IPS-18a (cell line): ENCODE measurements at regions not wholly inside any gene's neighbourhood (a gene's known extent, or its start where the extent isn't known, plus 50 kb on each side); places are given as distances from the start of the nearest gene placed in this dataset.

Experiments
- H3K27ac ChIP-seq: one replicate; pipeline ENCODE4 v1.5.1; 2013; ENCODE audit warnings: low read length
- H3K27me3 ChIP-seq: one replicate; pipeline ENCODE4 v1.6.1; 2013; ENCODE audit warnings: mild to moderate bottlenecking, low read length; ENCODE audit not compliant: control insufficient read depth, insufficient read depth
- H3K36me3 ChIP-seq: one replicate; pipeline ENCODE4 v1.6.1; 2013; ENCODE audit warnings: low read depth, low read length; ENCODE audit not compliant: control insufficient read depth
- H3K4me1 ChIP-seq: one replicate; pipeline ENCODE4 v1.6.1; 2013; ENCODE audit warnings: low read depth, low read length; ENCODE audit not compliant: control insufficient read depth
- H3K4me3 ChIP-seq: one replicate; pipeline ENCODE4 v1.5.1; 2013; ENCODE audit warnings: low read length
- H3K9ac ChIP-seq: one replicate; pipeline ENCODE4 v1.6.1; 2013; ENCODE audit warnings: mild to moderate bottlenecking, low read length, moderate library complexity
- H3K9me3 ChIP-seq: one replicate; pipeline ENCODE4 v1.6.1; 2013; ENCODE audit warnings: low read depth, low read length; ENCODE audit not compliant: control insufficient read depth

DNA sequence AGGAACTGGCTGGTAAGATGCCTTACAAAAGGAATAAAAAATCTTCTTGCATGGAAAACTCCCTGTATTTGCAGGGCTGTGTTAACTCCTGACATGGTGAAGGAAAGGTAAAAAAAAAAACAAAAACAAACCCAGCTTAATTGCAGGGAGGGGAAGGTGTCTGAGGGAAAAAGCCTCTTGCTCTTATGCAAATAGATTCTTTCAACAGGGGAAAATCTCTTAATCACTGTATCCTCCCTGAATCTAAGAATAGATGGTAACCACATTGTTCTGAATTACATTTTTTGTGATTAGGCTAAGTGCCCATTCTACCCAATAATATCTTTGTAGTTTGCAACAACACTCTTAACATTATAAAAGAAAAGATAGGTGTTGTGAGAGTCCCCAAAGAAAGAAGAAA is 172.6 kb downstream of the RBM46 start:
- no peak overlapping the region for H3K27ac ChIP-seq
- H3K27me3 ChIP-seq: no peaks in the 10 kb centered on the region
- H3K4me3 ChIP-seq: no peak overlapping the region
- peaks cover 10% of the 10 kb centered on the region for H3K9me3 ChIP-seq
- no peaks in the 10 kb centered on the region for H3K36me3 ChIP-seq
- H3K9ac ChIP-seq: no peak overlapping the region
- peaks cover 16% of the 10 kb centered on the region for H3K4me1 ChIP-seq

- peaks cover 16% of the 10 kb centered on the region for H3K4me1 ChIP-seq
- H3K9me3 ChIP-seq: peaks cover 9% of the 10 kb centered on the region
- H3K4me3 ChIP-seq: no peak overlapping the region
Observed at GRCh38 chr4:154954117-154954516, 173.0 kb downstream of the RBM46 start.

DNA sequence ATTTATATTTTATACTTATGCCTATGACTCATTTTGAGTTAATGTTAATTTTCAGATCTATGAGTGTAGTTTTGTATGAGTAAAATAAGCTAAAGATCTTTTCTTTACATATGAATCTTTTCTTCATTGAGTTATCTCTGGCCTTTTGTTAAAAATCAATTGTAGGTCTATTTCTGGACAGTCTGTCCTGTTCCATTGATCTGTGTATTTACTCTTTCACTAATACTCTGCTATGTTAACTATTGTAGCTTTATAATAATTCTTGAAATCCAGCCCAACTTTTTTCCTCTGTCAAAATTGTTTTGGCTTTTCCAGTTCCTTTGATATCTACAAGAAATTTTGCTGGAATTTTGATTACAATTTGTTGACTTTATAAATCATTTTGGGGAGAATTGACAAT is 177.0 kb downstream of the RBM46 start:
- peaks cover 16% of the 10 kb centered on the region for H3K4me1 ChIP-seq
- no peaks in the 10 kb centered on the region for H3K36me3 ChIP-seq
- no peak overlapping the region for H3K27ac ChIP-seq
- no peak overlapping the region for H3K4me3 ChIP-seq
- no peaks in the 10 kb centered on the region for H3K9me3 ChIP-seq
- no peaks in the 10 kb centered on the region for H3K27me3 ChIP-seq
- H3K9ac ChIP-seq: no peak overlapping the region

More at GRCh38 chr4:154954117-154954516, 173.0 kb downstream of the RBM46 start:
- no peak overlapping the region for H3K27ac ChIP-seq
- H3K9ac ChIP-seq: no peak overlapping the region
- no peaks in the 10 kb centered on the region for H3K36me3 ChIP-seq
- no peaks in the 10 kb centered on the region for H3K27me3 ChIP-seq

GRCh38 chr4:154958621-154959358 is 177.7 kb downstream of the RBM46 start:
- H3K9me3 ChIP-seq: no peaks in the 10 kb centered on the region
- no peak overlapping the region for H3K9ac ChIP-seq
- no peak overlapping the region for H3K4me3 ChIP-seq
- no peaks in the 10 kb centered on the region for H3K27me3 ChIP-seq
- no peak overlapping the region for H3K27ac ChIP-seq
- H3K4me1 ChIP-seq: peaks cover 10% of the 10 kb centered on the region
- H3K36me3 ChIP-seq: no peaks in the 10 kb centered on the region

DNA sequence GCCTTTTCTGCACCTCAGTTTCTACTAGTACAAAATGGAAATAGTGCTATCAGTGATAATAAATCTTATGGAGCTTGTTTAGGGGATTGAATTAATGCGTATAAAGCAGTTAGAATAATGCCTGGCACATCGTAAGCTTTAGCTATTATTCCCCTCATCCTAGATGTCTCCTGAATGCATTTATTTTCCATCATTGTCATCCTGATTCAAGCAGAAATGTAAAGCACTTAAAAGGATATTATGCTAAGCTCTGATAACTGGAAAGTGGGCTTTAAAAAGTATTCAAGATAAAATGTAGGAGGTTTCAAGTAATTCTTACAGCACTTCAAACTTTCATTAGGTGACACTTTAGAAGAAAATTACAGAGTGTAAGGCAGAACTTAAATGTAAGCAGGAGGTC is 178.7 kb downstream of the RBM46 start:
- Histone ChIP-seq H3K27ac (no peak overlapping the region), H3K4me3 (no peak overlapping the region), H3K36me3 (no peaks in the 10 kb centered on the region), H3K9ac (no peak overlapping the region), H3K27me3 (no peaks in the 10 kb centered on the region), H3K9me3 (no peaks in the 10 kb centered on the region), H3K4me1 (peaks cover 4% of the 10 kb centered on the region)

DNA sequence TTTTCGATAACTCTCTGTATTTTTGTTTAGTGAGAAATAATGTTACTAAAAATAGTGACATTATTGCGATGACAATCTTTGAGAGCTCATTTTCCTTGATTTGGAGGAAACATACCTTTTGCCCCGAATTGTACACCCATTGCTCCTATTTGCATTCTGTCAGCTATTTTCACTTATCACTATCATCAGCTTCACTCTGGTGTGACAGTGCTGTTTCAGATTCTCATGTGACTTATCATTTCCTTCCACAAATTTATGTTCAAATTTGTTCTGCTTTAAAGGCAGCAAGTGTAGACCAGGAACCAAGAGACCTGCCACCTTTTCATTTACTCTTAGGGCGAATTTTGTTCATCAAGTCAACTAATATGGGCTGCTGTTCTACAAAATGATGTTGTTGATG is 179.4 kb downstream of the RBM46 start:
- Histone ChIP-seq H3K27me3 (no peaks in the 10 kb centered on the region), H3K27ac (no peak overlapping the region), H3K4me3 (no peak overlapping the region), H3K9ac (no peak overlapping the region), H3K9me3 (no peaks in the 10 kb centered on the region), H3K36me3 (no peaks in the 10 kb centered on the region), H3K4me1 (no peaks in the 10 kb centered on the region)

GRCh38 chr4:154961263-154961662 is 180.2 kb downstream of the RBM46 start:
- H3K9me3 ChIP-seq: no peaks in the 10 kb centered on the region
- H3K4me1 ChIP-seq: no peaks in the 10 kb centered on the region
- H3K4me3 ChIP-seq: no peak overlapping the region
- H3K27me3 ChIP-seq: no peaks in the 10 kb centered on the region
- H3K27ac ChIP-seq: no peak overlapping the region
- no peaks in the 10 kb centered on the region for H3K36me3 ChIP-seq
- no peak overlapping the region for H3K9ac ChIP-seq

GRCh38 chr4:154973244-154974035 is 192.4 kb downstream of the RBM46 start:
- H3K9ac ChIP-seq: no peak overlapping the region
- no peaks in the 10 kb centered on the region for H3K36me3 ChIP-seq
- H3K27me3 ChIP-seq: no peaks in the 10 kb centered on the region
- no peak overlapping the region for H3K4me3 ChIP-seq
- no peaks in the 10 kb centered on the region for H3K4me1 ChIP-seq
- no peaks in the 10 kb centered on the region for H3K9me3 ChIP-seq
- no peak overlapping the region for H3K27ac ChIP-seq

- Histone ChIP-seq H3K4me3 (no peak overlapping the region), H3K4me1 (no peaks in the 10 kb centered on the region), H3K27me3 (no peaks in the 10 kb centered on the region), H3K27ac (no peak overlapping the region), H3K36me3 (no peaks in the 10 kb centered on the region), H3K9ac (no peak overlapping the region), H3K9me3 (no peaks in the 10 kb centered on the region)
Observed at GRCh38 chr4:154977228-154977627, 196.2 kb downstream of the RBM46 start.

GRCh38 chr4:154982187-154983047 is 201.3 kb downstream of the RBM46 start:
- Histone ChIP-seq H3K9ac (no peak overlapping the region), H3K4me3 (no peak overlapping the region), H3K27ac (no peak overlapping the region), H3K9me3 (no peaks in the 10 kb centered on the region), H3K4me1 (no peaks in the 10 kb centered on the region), H3K36me3 (no peaks in the 10 kb centered on the region), H3K27me3 (no peaks in the 10 kb centered on the region)

DNA sequence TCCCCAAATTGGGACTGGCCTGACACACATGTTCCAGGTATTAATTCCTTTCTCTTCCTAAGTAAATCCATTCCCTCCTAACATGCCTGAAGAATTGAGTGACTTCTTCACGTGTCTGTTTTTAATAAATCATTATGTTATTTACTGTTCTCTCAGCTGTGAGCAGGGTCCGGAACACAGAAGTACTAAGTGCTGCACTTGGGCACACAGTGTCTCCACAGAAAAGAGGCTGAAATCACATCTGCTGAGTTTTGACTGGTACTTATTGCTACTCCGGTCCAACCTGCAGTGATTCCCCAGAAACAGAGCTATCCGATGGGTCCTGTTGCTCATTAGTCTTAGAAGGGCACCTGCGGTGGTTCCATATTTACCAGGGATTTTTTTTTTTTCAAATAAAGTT is 202.6 kb downstream of the RBM46 start:
- H3K9me3 ChIP-seq: no peaks in the 10 kb centered on the region
- H3K27me3 ChIP-seq: no peaks in the 10 kb centered on the region
- no peaks in the 10 kb centered on the region for H3K36me3 ChIP-seq
- no peak overlapping the region for H3K27ac ChIP-seq
- no peak overlapping the region for H3K4me3 ChIP-seq
- H3K4me1 ChIP-seq: no peaks in the 10 kb centered on the region
- no peak overlapping the region for H3K9ac ChIP-seq
